ENCODE measurements at regions not wholly inside any gene's neighbourhood (a gene's known extent, or its start where the extent isn't known, plus 50 kb on each side); places are given as distances from the start of the nearest gene placed in this dataset.

- H3K36me3 Mint-ChIP-seq (ENCODE audit: insufficient read depth), result no peaks in the 10 kb centered on the region
- H3K4me3 Mint-ChIP-seq, result no peak overlapping the region
- H3K27me3 Mint-ChIP-seq, result no peaks in the 10 kb centered on the region
- H3K27ac Mint-ChIP-seq (ENCODE audit: low read depth), result no peak overlapping the region
- H3K9me3 Mint-ChIP-seq, result no peaks in the 10 kb centered on the region
- ATAC-seq (replicated peaks; ENCODE audit: extremely low read depth, poor library complexity, severe bottlenecking) (no peak), DNase-seq (ENCODE audit: low spot score in 2 of 2) (no peak)
- no peaks in the 10 kb centered on the region for H3K4me1 Mint-ChIP-seq
These were observed 260.5 kb downstream of the TMA16 start for GRCh38 chr4:163755013-163755412.

GRCh38 chr4:163757219-163757618 is 262.7 kb downstream of the TMA16 start:
- ATAC-seq (replicated peaks; ENCODE audit: extremely low read depth, poor library complexity, severe bottlenecking), result no peak
- Mint-ChIP-seq H3K9me3 (no peaks in the 10 kb centered on the region), H3K27ac (ENCODE audit: low read depth) (no peak overlapping the region), H3K36me3 (ENCODE audit: insufficient read depth) (no peaks in the 10 kb centered on the region), H3K4me3 (no peak overlapping the region), H3K27me3 (no peaks in the 10 kb centered on the region), H3K4me1 (no peaks in the 10 kb centered on the region)
- DNase-seq (ENCODE audit: low spot score in 2 of 2), result no peak

- ATAC-seq (replicated peaks; ENCODE audit: extremely low read depth, poor library complexity, severe bottlenecking) (no peak), DNase-seq (ENCODE audit: low spot score in 2 of 2) (no peak)
- no peaks in the 10 kb centered on the region for H3K36me3 Mint-ChIP-seq (ENCODE audit: insufficient read depth)
- H3K4me3 Mint-ChIP-seq, result no peak overlapping the region
- no peaks in the 10 kb centered on the region for H3K27me3 Mint-ChIP-seq
- no peak overlapping the region for H3K27ac Mint-ChIP-seq (ENCODE audit: low read depth)
- H3K9me3 Mint-ChIP-seq, result no peaks in the 10 kb centered on the region
- H3K4me1 Mint-ChIP-seq, result no peaks in the 10 kb centered on the region
These were observed 263.5 kb downstream of the TMA16 start for GRCh38 chr4:163758032-163758431.

- H3K36me3 Mint-ChIP-seq (ENCODE audit: insufficient read depth), result no peaks in the 10 kb centered on the region
- no peak overlapping the region for H3K27ac Mint-ChIP-seq (ENCODE audit: low read depth)
- H3K27me3 Mint-ChIP-seq, result no peaks in the 10 kb centered on the region
- no peaks in the 10 kb centered on the region for H3K9me3 Mint-ChIP-seq
- H3K4me3 Mint-ChIP-seq, result no peak overlapping the region
- DNase-seq (ENCODE audit: low spot score in 2 of 2) (no peak), ATAC-seq (replicated peaks; ENCODE audit: extremely low read depth, poor library complexity, severe bottlenecking) (no peak)
- H3K4me1 Mint-ChIP-seq, result no peaks in the 10 kb centered on the region
These were observed 268.3 kb downstream of the TMA16 start for GRCh38 chr4:163762741-163763140.

GRCh38 chr4:163764569-163764968 is 270.1 kb downstream of the TMA16 start:
- Mint-ChIP-seq H3K36me3 (ENCODE audit: insufficient read depth) (no peaks in the 10 kb centered on the region), H3K4me3 (no peak overlapping the region)

GRCh38 chr4:163768014-163768413 is 273.5 kb downstream of the TMA16 start:
- Mint-ChIP-seq H3K27me3 (no peaks in the 10 kb centered on the region), H3K27ac (ENCODE audit: low read depth) (no peak overlapping the region), H3K4me3 (no peak overlapping the region), H3K9me3 (no peaks in the 10 kb centered on the region), H3K4me1 (no peaks in the 10 kb centered on the region), H3K36me3 (ENCODE audit: insufficient read depth) (peaks cover 2% of the 10 kb centered on the region)
- no peak for ATAC-seq (replicated peaks; ENCODE audit: extremely low read depth, poor library complexity, severe bottlenecking)
- DNase-seq (ENCODE audit: low spot score in 2 of 2), result no peak

More at GRCh38 chr4:163764569-163764968, 270.1 kb downstream of the TMA16 start:
- no peak overlapping the region for H3K27ac Mint-ChIP-seq (ENCODE audit: low read depth)
- DNase-seq (ENCODE audit: low spot score in 2 of 2) (no peak), ATAC-seq (replicated peaks; ENCODE audit: extremely low read depth, poor library complexity, severe bottlenecking) (no peak)
- no peaks in the 10 kb centered on the region for H3K27me3 Mint-ChIP-seq
- H3K4me1 Mint-ChIP-seq, result no peaks in the 10 kb centered on the region
- H3K9me3 Mint-ChIP-seq, result no peaks in the 10 kb centered on the region

GRCh38 chr4:163772238-163772637 is 277.7 kb downstream of the TMA16 start:
- ATAC-seq (replicated peaks; ENCODE audit: extremely low read depth, poor library complexity, severe bottlenecking), result no peak
- H3K27me3 Mint-ChIP-seq, result no peaks in the 10 kb centered on the region
- no peak overlapping the region for H3K27ac Mint-ChIP-seq (ENCODE audit: low read depth)
- DNase-seq (ENCODE audit: low spot score in 2 of 2), result no peak
- peaks cover 2% of the 10 kb centered on the region for H3K36me3 Mint-ChIP-seq (ENCODE audit: insufficient read depth)
- no peak overlapping the region for H3K4me3 Mint-ChIP-seq
- no peaks in the 10 kb centered on the region for H3K4me1 Mint-ChIP-seq
- H3K9me3 Mint-ChIP-seq, result peaks cover 4% of the 10 kb centered on the region

GRCh38 chr4:163773940-163774339 is 279.4 kb downstream of the TMA16 start:
- H3K9me3 Mint-ChIP-seq, result peaks cover 4% of the 10 kb centered on the region
- H3K27ac Mint-ChIP-seq (ENCODE audit: low read depth), result no peak overlapping the region
- no peak for DNase-seq (ENCODE audit: low spot score in 2 of 2)
- no peak for ATAC-seq (replicated peaks; ENCODE audit: extremely low read depth, poor library complexity, severe bottlenecking)
- H3K4me1 Mint-ChIP-seq, result no peaks in the 10 kb centered on the region
- H3K27me3 Mint-ChIP-seq, result no peaks in the 10 kb centered on the region
- peaks cover 2% of the 10 kb centered on the region for H3K36me3 Mint-ChIP-seq (ENCODE audit: insufficient read depth)
- H3K4me3 Mint-ChIP-seq, result no peak overlapping the region

GRCh38 chr4:163776957-163777356 is 282.5 kb downstream of the TMA16 start:
- no peak for ATAC-seq (replicated peaks; ENCODE audit: extremely low read depth, poor library complexity, severe bottlenecking)
- no peak for DNase-seq (ENCODE audit: low spot score in 2 of 2)
- peaks cover 4% of the 10 kb centered on the region for H3K9me3 Mint-ChIP-seq
- H3K27me3 Mint-ChIP-seq, result no peaks in the 10 kb centered on the region
- no peak overlapping the region for H3K27ac Mint-ChIP-seq (ENCODE audit: low read depth)
- no peak overlapping the region for H3K4me3 Mint-ChIP-seq
- H3K36me3 Mint-ChIP-seq (ENCODE audit: insufficient read depth), result peaks cover 2% of the 10 kb centered on the region
- no peaks in the 10 kb centered on the region for H3K4me1 Mint-ChIP-seq

- H3K27ac Mint-ChIP-seq (ENCODE audit: low read depth), result no peak overlapping the region
- H3K4me1 Mint-ChIP-seq, result no peaks in the 10 kb centered on the region
- H3K36me3 Mint-ChIP-seq (ENCODE audit: insufficient read depth), result no peaks in the 10 kb centered on the region
These were observed 287.2 kb downstream of the TMA16 start for GRCh38 chr4:163781726-163782125.

GRCh38 chr4:163790231-163790630 is 295.7 kb downstream of the TMA16 start:
- ATAC-seq (replicated peaks; ENCODE audit: extremely low read depth, poor library complexity, severe bottlenecking), result no peak
- H3K4me3 Mint-ChIP-seq, result no peak overlapping the region
- H3K36me3 Mint-ChIP-seq (ENCODE audit: insufficient read depth), result no peaks in the 10 kb centered on the region
- no peaks in the 10 kb centered on the region for H3K4me1 Mint-ChIP-seq
- no peaks in the 10 kb centered on the region for H3K27me3 Mint-ChIP-seq
- no peak overlapping the region for H3K27ac Mint-ChIP-seq (ENCODE audit: low read depth)
- no peaks in the 10 kb centered on the region for H3K9me3 Mint-ChIP-seq
- DNase-seq (ENCODE audit: low spot score in 2 of 2), result no peak

More at GRCh38 chr4:163781726-163782125, 287.2 kb downstream of the TMA16 start:
- Mint-ChIP-seq H3K27me3 (no peaks in the 10 kb centered on the region), H3K9me3 (no peaks in the 10 kb centered on the region), H3K4me3 (no peak overlapping the region)
- ATAC-seq (replicated peaks; ENCODE audit: extremely low read depth, poor library complexity, severe bottlenecking) (no peak), DNase-seq (ENCODE audit: low spot score in 2 of 2) (no peak)

GRCh38 chr4:163795885-163796284 is 301.4 kb downstream of the TMA16 start:
- H3K4me3 Mint-ChIP-seq, result no peak overlapping the region
- ATAC-seq (replicated peaks; ENCODE audit: extremely low read depth, poor library complexity, severe bottlenecking) (no peak), DNase-seq (ENCODE audit: low spot score in 2 of 2) (no peak)
- H3K27me3 Mint-ChIP-seq, result no peaks in the 10 kb centered on the region
- no peaks in the 10 kb centered on the region for H3K4me1 Mint-ChIP-seq
- H3K27ac Mint-ChIP-seq (ENCODE audit: low read depth), result no peak overlapping the region
- peaks cover 6% of the 10 kb centered on the region for H3K9me3 Mint-ChIP-seq
- H3K36me3 Mint-ChIP-seq (ENCODE audit: insufficient read depth), result no peaks in the 10 kb centered on the region

- no peak for ATAC-seq (replicated peaks; ENCODE audit: extremely low read depth, poor library complexity, severe bottlenecking)
- no peak overlapping the region for H3K27ac Mint-ChIP-seq (ENCODE audit: low read depth)
These were observed 309.5 kb downstream of the TMA16 start for GRCh38 chr4:163804001-163804400.

GRCh38 chr4:163806653-163807052 is 312.2 kb downstream of the TMA16 start:
- Mint-ChIP-seq H3K4me3 (no peak overlapping the region), H3K9me3 (peaks cover 5% of the 10 kb centered on the region), H3K4me1 (no peaks in the 10 kb centered on the region), H3K36me3 (ENCODE audit: insufficient read depth) (no peaks in the 10 kb centered on the region), H3K27me3 (no peaks in the 10 kb centered on the region), H3K27ac (ENCODE audit: low read depth) (no peak overlapping the region)
- ATAC-seq (replicated peaks; ENCODE audit: extremely low read depth, poor library complexity, severe bottlenecking), result no peak
- no peak for DNase-seq (ENCODE audit: low spot score in 2 of 2)

More at GRCh38 chr4:163804001-163804400, 309.5 kb downstream of the TMA16 start:
- H3K36me3 Mint-ChIP-seq (ENCODE audit: insufficient read depth), result no peaks in the 10 kb centered on the region
- no peak overlapping the region for H3K4me3 Mint-ChIP-seq
- H3K4me1 Mint-ChIP-seq, result no peaks in the 10 kb centered on the region
- H3K9me3 Mint-ChIP-seq, result no peaks in the 10 kb centered on the region
- H3K27me3 Mint-ChIP-seq, result no peaks in the 10 kb centered on the region
- no peak for DNase-seq (ENCODE audit: low spot score in 2 of 2)
